Keratinocyte (primary cell): ENCODE measurements at regions not wholly inside any gene's neighbourhood (a gene's known extent, or its start where the extent isn't known, plus 50 kb on each side); places are given as distances from the start of the nearest gene placed in this dataset.

Source experiments
- CTCF ChIP-seq, 3 experiments: IDR thresholded peaks in 1 of 3; conservative IDR thresholded peaks in 1 of 3; optimal IDR thresholded peaks in 1 of 3; 2 replicates in 2 of 3; 3 replicates in 1 of 3; pipeline versions ENCODE3 to v1.5.1; 2011; ENCODE audit warnings: low read length in 3 of 3, mild to moderate bottlenecking in 3 of 3, moderate library complexity in 2 of 3, control low read depth in 1 of 3, inconsistent platforms in 1 of 3; ENCODE audit not compliant: insufficient read depth in 2 of 3; ENCODE audit errors: extremely low read depth in 1 of 3
- EZH2 ChIP-seq: IDR thresholded peaks from one replicate; pipeline ENCODE4 v1.6.1; 2012; ENCODE audit warnings: inconsistent platforms, mild to moderate bottlenecking, low read length, moderate library complexity

GRCh38 chr11:70537576-70538571 is 139.5 kb downstream of the CTTN start:
- TF ChIP-seq CTCF (optimal IDR thresholded peaks at IDR 0.05 in 1 of 3, IDR thresholded peaks at IDR 0.05 in 1 of 3, conservative IDR thresholded peaks at IDR 0.05 in 1 of 3; ENCODE audit: extremely low read depth in 1 of 3, insufficient read depth in 2 of 3, low read length in 3 of 3): no peak
- no peak for TF ChIP-seq EZH2
